HUES64 (cell line): ENCODE measurements at regions not wholly inside any gene's neighbourhood (a gene's known extent, or its start where the extent isn't known, plus 50 kb on each side); places are given as distances from the start of the nearest gene placed in this dataset.

Experiments
- H3K27ac ChIP-seq: 2 replicates; pipeline ENCODE4 v1.7.0; 2013; ENCODE audit warnings: low read depth, low read length, inconsistent platforms
- H3K27me3 ChIP-seq: 2 replicates; pipeline ENCODE4 v1.6.1; 2013; ENCODE audit warnings: mild to moderate bottlenecking, low read length; ENCODE audit not compliant: insufficient read depth
- H3K36me3 ChIP-seq: 2 replicates; pipeline ENCODE4 v1.6.1; 2013; ENCODE audit warnings: mild to moderate bottlenecking, low read length; ENCODE audit not compliant: insufficient read depth
- H3K4me1 ChIP-seq: 2 replicates; pipeline ENCODE4 v1.6.1; 2013; ENCODE audit warnings: mild to moderate bottlenecking, low read length, moderate library complexity; ENCODE audit not compliant: insufficient read depth
- H3K4me3 ChIP-seq: 2 replicates; pipeline ENCODE4 v1.5.1; 2013; ENCODE audit warnings: mild to moderate bottlenecking, low read length, moderate library complexity
- H3K9ac ChIP-seq: 2 replicates; pipeline ENCODE4 v1.6.1; 2013; ENCODE audit warnings: mild to moderate bottlenecking, low read depth, low read length
- H3K9me3 ChIP-seq: 2 replicates; pipeline ENCODE4 v1.6.1; 2013; ENCODE audit warnings: low read depth, low read length; ENCODE audit not compliant: insufficient read depth
- WGBS: fragments of 150-250, 120-280 bp; methylation state at CpG from one replicate; pipeline ENCODE4 v1.1.7; 2013; ENCODE audit warnings: missing lambda C conversion rate; 5-methylcytosine and 5-hydroxymethylcytosine counted together

- Histone ChIP-seq H3K27ac (no peak overlapping the region), H3K4me3 (no peak overlapping the region), H3K4me1 (no peaks in the 10 kb centered on the region), H3K9me3 (no peaks in the 10 kb centered on the region), H3K36me3 (no peaks in the 10 kb centered on the region), H3K9ac (no peak overlapping the region), H3K27me3 (no peaks in the 10 kb centered on the region)
- WGBS: 92% methylated on average over 1 of the region's 1 CpG
Observed at GRCh38 chr10:31642281-31642680, 286.4 kb downstream of the ARHGAP12 start.

- Histone ChIP-seq H3K4me3 (no peak overlapping the region), H3K9me3 (no peaks in the 10 kb centered on the region), H3K27me3 (no peaks in the 10 kb centered on the region), H3K4me1 (no peaks in the 10 kb centered on the region), H3K27ac (no peak overlapping the region), H3K36me3 (no peaks in the 10 kb centered on the region), H3K9ac (no peak overlapping the region)
- 100% methylated on average over 1 of the region's 2 CpGs for WGBS
Observed at GRCh38 chr10:31635415-31636065, 293.1 kb downstream of the ARHGAP12 start.

GRCh38 chr10:31635009-31635408 is 293.6 kb downstream of the ARHGAP12 start:
- no peaks in the 10 kb centered on the region for H3K9me3 ChIP-seq
- H3K27me3 ChIP-seq: no peaks in the 10 kb centered on the region
- no peak overlapping the region for H3K4me3 ChIP-seq
- no peak overlapping the region for H3K27ac ChIP-seq
- H3K4me1 ChIP-seq: no peaks in the 10 kb centered on the region
- no peak overlapping the region for H3K9ac ChIP-seq
- H3K36me3 ChIP-seq: no peaks in the 10 kb centered on the region
- 95% methylated on average over 1 of the region's 1 CpG for WGBS

- WGBS: 92% methylated on average over 4 of the region's 4 CpGs
- H3K36me3 ChIP-seq: no peaks in the 10 kb centered on the region
Observed at GRCh38 chr10:31630861-31631567, 297.6 kb downstream of the ARHGAP12 start.

GRCh38 chr10:31625566-31625965 is 303.1 kb downstream of the ARHGAP12 start:
- Histone ChIP-seq H3K27ac (no peak overlapping the region), H3K4me3 (no peak overlapping the region), H3K27me3 (no peaks in the 10 kb centered on the region), H3K4me1 (no peaks in the 10 kb centered on the region), H3K9me3 (peaks cover 24% of the 10 kb centered on the region), H3K36me3 (no peaks in the 10 kb centered on the region), H3K9ac (no peak overlapping the region)
- 92% methylated on average over 3 of the region's 4 CpGs for WGBS

More at GRCh38 chr10:31630861-31631567, 297.6 kb downstream of the ARHGAP12 start:
- H3K9ac ChIP-seq: no peak overlapping the region
- no peaks in the 10 kb centered on the region for H3K27me3 ChIP-seq
- peaks cover 12% of the 10 kb centered on the region for H3K9me3 ChIP-seq
- H3K27ac ChIP-seq: no peak overlapping the region
- H3K4me1 ChIP-seq: no peaks in the 10 kb centered on the region
- no peak overlapping the region for H3K4me3 ChIP-seq

GRCh38 chr10:31624611-31625010 is 304.0 kb downstream of the ARHGAP12 start:
- peaks cover 24% of the 10 kb centered on the region for H3K9me3 ChIP-seq
- no peak overlapping the region for H3K27ac ChIP-seq
- H3K27me3 ChIP-seq: no peaks in the 10 kb centered on the region
- H3K9ac ChIP-seq: no peak overlapping the region
- H3K36me3 ChIP-seq: no peaks in the 10 kb centered on the region
- no peak overlapping the region for H3K4me3 ChIP-seq
- H3K4me1 ChIP-seq: no peaks in the 10 kb centered on the region

GRCh38 chr10:31623947-31624346 is 304.7 kb downstream of the ARHGAP12 start:
- H3K4me1 ChIP-seq: no peaks in the 10 kb centered on the region
- 94% methylated on average over 2 of the region's 2 CpGs for WGBS
- no peak overlapping the region for H3K27ac ChIP-seq
- H3K27me3 ChIP-seq: no peaks in the 10 kb centered on the region
- no peaks in the 10 kb centered on the region for H3K36me3 ChIP-seq
- no peak overlapping the region for H3K9ac ChIP-seq
- H3K9me3 ChIP-seq: peaks cover 24% of the 10 kb centered on the region
- H3K4me3 ChIP-seq: no peak overlapping the region

GRCh38 chr10:31623466-31623865 is 304.4 kb downstream of the ZEB1 start:
- Histone ChIP-seq H3K27me3 (no peaks in the 10 kb centered on the region), H3K4me3 (no peak overlapping the region), H3K9me3 (peaks cover 24% of the 10 kb centered on the region), H3K36me3 (no peaks in the 10 kb centered on the region), H3K27ac (no peak overlapping the region), H3K4me1 (no peaks in the 10 kb centered on the region), H3K9ac (no peak overlapping the region)
- WGBS: 97% methylated on average over 3 of the region's 3 CpGs

- H3K4me3 ChIP-seq: no peak overlapping the region
- WGBS: 91% methylated on average over 5 of the region's 6 CpGs
- no peak overlapping the region for H3K9ac ChIP-seq
- no peaks in the 10 kb centered on the region for H3K27me3 ChIP-seq
- H3K36me3 ChIP-seq: no peaks in the 10 kb centered on the region
- no peaks in the 10 kb centered on the region for H3K4me1 ChIP-seq
- no peak overlapping the region for H3K27ac ChIP-seq
- peaks cover 24% of the 10 kb centered on the region for H3K9me3 ChIP-seq
Observed at GRCh38 chr10:31622978-31623377, 304.0 kb downstream of the ZEB1 start.

GRCh38 chr10:31621733-31622132 is 302.7 kb downstream of the ZEB1 start:
- Histone ChIP-seq H3K4me3 (no peak overlapping the region), H3K4me1 (no peaks in the 10 kb centered on the region), H3K27ac (no peak overlapping the region), H3K27me3 (no peaks in the 10 kb centered on the region), H3K9me3 (peaks cover 20% of the 10 kb centered on the region), H3K9ac (no peak overlapping the region), H3K36me3 (no peaks in the 10 kb centered on the region)
- 97% methylated on average over 1 of the region's 1 CpG for WGBS

GRCh38 chr10:31620226-31621151 is 301.5 kb downstream of the ZEB1 start:
- H3K27ac ChIP-seq: no peak overlapping the region
- no peaks in the 10 kb centered on the region for H3K36me3 ChIP-seq
- H3K9me3 ChIP-seq: 0 out of 2 replicates have a peak, but pooled peaks cover 7% of the 10 kb centered on the region
- H3K9ac ChIP-seq: no peak overlapping the region
- H3K27me3 ChIP-seq: no peaks in the 10 kb centered on the region
- no peak overlapping the region for H3K4me3 ChIP-seq
- H3K4me1 ChIP-seq: no peaks in the 10 kb centered on the region
- WGBS: 83% methylated on average over 14 of the region's 14 CpGs
